Neural cell (in vitro differentiated cells): ENCODE measurements at regions not wholly inside any gene's neighbourhood (a gene's known extent, or its start where the extent isn't known, plus 50 kb on each side); places are given as distances from the start of the nearest gene placed in this dataset.

Experiments
- EP300 ChIP-seq: fragments of 450-650 bp; conservative IDR thresholded peaks from 2 replicates; pipeline ENCODE4 v1.6.1; 2014; ENCODE audit warnings: antibody characterized with exemption, mild to moderate bottlenecking, moderate library complexity; ENCODE audit not compliant: poor library complexity, severe bottlenecking
- EZH2 ChIP-seq: fragments of 200-600, 300-800 bp; shearing (Covaris generic), sonication (generic); IDR thresholded peaks from 2 replicates; pipeline ENCODE4 v1.6.1; 2014; ENCODE audit warnings: antibody characterized with exemption, low read length, borderline replicate concordance, mild to moderate bottlenecking; ENCODE audit not compliant: insufficient read depth, poor library complexity, severe bottlenecking
- POLR2AphosphoS5 ChIP-seq: IDR thresholded peaks from 2 replicates; pipeline ENCODE4 v1.6.1; 2012
- RAD21 ChIP-seq: fragments of 450-650 bp; conservative IDR thresholded peaks from 2 replicates; pipeline ENCODE4 v1.6.1; 2014; ENCODE audit warnings: antibody characterized with exemption, mild to moderate bottlenecking, moderate library complexity
- TF ChIP-seq, protein P1 (sequence below): fragments of 450-650 bp; IDR thresholded peaks from 2 replicates; pipeline ENCODE4 v1.5.1; 2014; ENCODE audit warnings: antibody characterized with exemption, mild to moderate bottlenecking, moderate library complexity; ENCODE audit not compliant: poor library complexity, severe bottlenecking
- TF ChIP-seq, protein P2 (sequence below): IDR thresholded peaks from 2 replicates; pipeline ENCODE4 v1.6.1; 2012; ENCODE audit warnings: borderline replicate concordance

DNA sequence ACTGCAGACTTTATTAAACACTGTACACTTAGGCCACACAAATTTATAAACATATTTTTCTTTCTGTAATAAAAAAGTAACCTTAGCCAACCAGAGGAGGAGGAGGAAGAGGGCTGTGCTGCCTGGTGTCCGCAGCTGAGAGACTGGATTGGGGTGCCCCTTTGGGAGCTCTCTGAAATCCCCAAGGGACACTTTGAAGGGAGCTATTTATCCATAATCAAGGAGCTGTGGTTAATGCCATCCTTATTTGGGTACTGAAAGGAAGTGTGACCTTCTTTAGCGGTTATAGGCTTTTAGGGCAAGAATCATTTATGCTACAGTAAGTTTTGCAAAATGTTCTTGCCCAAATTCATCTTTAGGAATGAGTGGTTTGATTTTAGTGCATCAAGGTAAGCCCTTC, 125.8 kb downstream of the RASSF10 start:
- TF ChIP-seq EZH2 (no peak), RAD21 (no peak), EP300 (no peak), POLR2AphosphoS5 (no peak)
- TF ChIP-seq, protein P1, sequence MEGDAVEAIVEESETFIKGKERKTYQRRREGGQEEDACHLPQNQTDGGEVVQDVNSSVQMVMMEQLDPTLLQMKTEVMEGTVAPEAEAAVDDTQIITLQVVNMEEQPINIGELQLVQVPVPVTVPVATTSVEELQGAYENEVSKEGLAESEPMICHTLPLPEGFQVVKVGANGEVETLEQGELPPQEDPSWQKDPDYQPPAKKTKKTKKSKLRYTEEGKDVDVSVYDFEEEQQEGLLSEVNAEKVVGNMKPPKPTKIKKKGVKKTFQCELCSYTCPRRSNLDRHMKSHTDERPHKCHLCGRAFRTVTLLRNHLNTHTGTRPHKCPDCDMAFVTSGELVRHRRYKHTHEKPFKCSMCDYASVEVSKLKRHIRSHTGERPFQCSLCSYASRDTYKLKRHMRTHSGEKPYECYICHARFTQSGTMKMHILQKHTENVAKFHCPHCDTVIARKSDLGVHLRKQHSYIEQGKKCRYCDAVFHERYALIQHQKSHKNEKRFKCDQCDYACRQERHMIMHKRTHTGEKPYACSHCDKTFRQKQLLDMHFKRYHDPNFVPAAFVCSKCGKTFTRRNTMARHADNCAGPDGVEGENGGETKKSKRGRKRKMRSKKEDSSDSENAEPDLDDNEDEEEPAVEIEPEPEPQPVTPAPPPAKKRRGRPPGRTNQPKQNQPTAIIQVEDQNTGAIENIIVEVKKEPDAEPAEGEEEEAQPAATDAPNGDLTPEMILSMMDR = no peak
- TF ChIP-seq, protein P2, sequence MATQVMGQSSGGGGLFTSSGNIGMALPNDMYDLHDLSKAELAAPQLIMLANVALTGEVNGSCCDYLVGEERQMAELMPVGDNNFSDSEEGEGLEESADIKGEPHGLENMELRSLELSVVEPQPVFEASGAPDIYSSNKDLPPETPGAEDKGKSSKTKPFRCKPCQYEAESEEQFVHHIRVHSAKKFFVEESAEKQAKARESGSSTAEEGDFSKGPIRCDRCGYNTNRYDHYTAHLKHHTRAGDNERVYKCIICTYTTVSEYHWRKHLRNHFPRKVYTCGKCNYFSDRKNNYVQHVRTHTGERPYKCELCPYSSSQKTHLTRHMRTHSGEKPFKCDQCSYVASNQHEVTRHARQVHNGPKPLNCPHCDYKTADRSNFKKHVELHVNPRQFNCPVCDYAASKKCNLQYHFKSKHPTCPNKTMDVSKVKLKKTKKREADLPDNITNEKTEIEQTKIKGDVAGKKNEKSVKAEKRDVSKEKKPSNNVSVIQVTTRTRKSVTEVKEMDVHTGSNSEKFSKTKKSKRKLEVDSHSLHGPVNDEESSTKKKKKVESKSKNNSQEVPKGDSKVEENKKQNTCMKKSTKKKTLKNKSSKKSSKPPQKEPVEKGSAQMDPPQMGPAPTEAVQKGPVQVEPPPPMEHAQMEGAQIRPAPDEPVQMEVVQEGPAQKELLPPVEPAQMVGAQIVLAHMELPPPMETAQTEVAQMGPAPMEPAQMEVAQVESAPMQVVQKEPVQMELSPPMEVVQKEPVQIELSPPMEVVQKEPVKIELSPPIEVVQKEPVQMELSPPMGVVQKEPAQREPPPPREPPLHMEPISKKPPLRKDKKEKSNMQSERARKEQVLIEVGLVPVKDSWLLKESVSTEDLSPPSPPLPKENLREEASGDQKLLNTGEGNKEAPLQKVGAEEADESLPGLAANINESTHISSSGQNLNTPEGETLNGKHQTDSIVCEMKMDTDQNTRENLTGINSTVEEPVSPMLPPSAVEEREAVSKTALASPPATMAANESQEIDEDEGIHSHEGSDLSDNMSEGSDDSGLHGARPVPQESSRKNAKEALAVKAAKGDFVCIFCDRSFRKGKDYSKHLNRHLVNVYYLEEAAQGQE = no peak
